ENCODE measurements at regions not wholly inside any gene's neighbourhood (a gene's known extent, or its start where the extent isn't known, plus 50 kb on each side); places are given as distances from the start of the nearest gene placed in this dataset.

DNA sequence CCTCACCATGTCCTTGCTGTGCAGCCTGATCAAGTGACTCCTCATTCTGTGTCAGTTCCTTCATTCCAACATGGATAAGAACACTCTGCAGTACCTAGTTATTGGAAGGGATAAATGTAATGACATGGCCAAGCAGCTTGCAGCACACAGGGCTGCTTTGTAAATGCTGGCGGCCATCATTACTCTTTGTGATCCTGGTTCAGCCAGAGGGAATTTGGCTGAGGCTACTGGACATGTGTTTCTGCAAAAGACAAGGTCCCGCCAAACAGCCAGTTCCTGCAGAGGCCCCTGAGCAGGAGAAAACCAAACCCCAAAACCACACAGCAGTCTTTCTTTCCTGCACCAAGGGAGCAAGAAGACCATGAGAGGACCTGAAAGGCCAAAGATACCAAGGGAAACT, 495.8 kb downstream of the AJAP1 start:
- no peak overlapping the region for H3K4me3 ChIP-seq (ENCODE audit: control insufficient read depth, low read depth, low read length)
- DNase-seq (ENCODE audit: low read depth), result no peak
- TF ChIP-seq, protein P1, sequence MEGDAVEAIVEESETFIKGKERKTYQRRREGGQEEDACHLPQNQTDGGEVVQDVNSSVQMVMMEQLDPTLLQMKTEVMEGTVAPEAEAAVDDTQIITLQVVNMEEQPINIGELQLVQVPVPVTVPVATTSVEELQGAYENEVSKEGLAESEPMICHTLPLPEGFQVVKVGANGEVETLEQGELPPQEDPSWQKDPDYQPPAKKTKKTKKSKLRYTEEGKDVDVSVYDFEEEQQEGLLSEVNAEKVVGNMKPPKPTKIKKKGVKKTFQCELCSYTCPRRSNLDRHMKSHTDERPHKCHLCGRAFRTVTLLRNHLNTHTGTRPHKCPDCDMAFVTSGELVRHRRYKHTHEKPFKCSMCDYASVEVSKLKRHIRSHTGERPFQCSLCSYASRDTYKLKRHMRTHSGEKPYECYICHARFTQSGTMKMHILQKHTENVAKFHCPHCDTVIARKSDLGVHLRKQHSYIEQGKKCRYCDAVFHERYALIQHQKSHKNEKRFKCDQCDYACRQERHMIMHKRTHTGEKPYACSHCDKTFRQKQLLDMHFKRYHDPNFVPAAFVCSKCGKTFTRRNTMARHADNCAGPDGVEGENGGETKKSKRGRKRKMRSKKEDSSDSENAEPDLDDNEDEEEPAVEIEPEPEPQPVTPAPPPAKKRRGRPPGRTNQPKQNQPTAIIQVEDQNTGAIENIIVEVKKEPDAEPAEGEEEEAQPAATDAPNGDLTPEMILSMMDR (IDR thresholded peaks at IDR 0.05; ENCODE audit: control insufficient read depth, insufficient read depth, low read depth, low read length, missing control alignments), result no peak

DNA sequence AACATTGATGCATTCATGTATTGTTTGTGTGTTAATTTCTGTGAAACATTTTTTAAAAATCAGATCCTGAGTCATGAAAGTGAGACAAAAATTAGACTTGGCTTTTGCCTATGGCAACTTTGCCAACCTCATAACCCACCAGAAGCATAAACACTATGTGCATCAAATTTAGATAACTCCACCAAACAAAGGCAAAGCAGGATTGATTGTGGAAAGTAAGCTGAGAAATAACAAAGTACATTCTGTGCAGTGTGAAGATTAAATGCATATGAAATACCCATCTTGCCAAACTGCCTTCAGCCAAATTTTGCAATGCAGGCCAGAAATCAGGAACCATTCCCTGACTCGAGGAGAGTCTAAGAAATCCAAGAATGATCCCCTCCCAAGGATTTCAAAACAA, 493.4 kb downstream of the AJAP1 start:
- DNase-seq (ENCODE audit: low read depth), result no peak
- H3K4me3 ChIP-seq (ENCODE audit: control insufficient read depth, low read depth, low read length), result no peak overlapping the region
- TF ChIP-seq, protein P1 (IDR thresholded peaks at IDR 0.05; ENCODE audit: control insufficient read depth, insufficient read depth, low read depth, low read length, missing control alignments), result no peak

DNA sequence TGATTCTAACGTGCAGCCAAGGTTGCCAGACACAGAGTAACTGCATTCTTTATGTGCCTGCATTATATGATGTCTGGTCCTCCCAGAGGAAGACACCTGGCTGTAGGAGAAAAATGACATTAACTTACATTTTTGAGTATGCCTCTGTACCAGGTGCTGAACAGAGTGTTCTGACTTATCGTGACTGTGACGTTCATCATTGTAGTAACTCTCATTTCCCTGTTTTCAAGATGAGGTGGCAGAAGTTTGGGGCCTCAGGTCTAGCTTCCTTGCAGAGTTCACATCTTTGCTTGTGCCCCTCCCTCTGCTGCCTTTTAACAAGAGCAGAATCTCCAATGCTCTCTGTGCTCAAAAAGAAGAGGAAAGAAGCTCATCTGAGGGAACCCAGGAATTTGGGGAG, 488.0 kb downstream of the AJAP1 start:
- no peak for DNase-seq (ENCODE audit: low read depth)
- TF ChIP-seq, protein P1 (IDR thresholded peaks at IDR 0.05; ENCODE audit: control insufficient read depth, insufficient read depth, low read depth, low read length, missing control alignments), result no peak
- H3K4me3 ChIP-seq (ENCODE audit: control insufficient read depth, low read depth, low read length), result no peak overlapping the region

DNA sequence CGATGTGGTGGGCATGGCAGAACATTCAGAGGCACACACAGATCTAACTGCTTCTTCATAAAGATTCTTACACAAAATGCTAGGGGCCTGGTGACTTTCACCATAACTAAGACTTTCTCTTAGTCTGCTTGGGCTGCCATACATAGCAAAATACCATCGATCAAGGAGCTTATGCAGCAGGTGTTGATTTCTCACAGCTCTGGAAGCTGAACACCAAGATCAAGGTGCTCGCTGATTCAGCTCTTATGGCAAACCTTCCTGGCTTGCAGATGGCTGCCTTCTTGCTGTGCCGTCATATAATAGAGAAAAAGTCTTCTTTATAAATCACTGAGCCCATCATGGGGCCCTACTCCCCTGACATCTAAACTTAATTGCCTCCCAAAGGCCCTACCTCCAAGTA, 487.3 kb downstream of the AJAP1 start:
- TF ChIP-seq, protein P1 (IDR thresholded peaks at IDR 0.05; ENCODE audit: control insufficient read depth, insufficient read depth, low read depth, low read length, missing control alignments), result no peak
- no peak overlapping the region for H3K4me3 ChIP-seq (ENCODE audit: control insufficient read depth, low read depth, low read length)

DNA sequence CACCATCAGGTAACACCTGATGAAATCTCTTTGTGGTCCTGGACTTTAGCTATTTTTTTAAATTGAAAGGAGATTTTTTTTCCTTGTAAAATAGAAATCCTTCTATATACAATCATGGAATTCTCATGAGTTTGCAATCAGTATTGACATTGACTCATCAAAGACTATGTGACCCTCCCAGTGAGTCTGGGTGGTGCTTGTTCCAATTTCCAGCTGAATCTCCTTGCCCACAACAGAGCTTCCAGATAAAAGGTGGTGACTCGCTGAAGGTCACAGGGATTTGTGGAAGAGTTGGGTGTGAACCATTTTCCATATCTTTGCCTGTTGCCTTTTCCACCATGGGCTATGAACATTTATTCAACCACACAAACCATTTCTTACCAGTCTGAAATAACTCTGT, 486.6 kb downstream of the AJAP1 start:
- no peak for DNase-seq (ENCODE audit: low read depth)
- no peak overlapping the region for H3K4me3 ChIP-seq (ENCODE audit: control insufficient read depth, low read depth, low read length)
- TF ChIP-seq, protein P1 (IDR thresholded peaks at IDR 0.05; ENCODE audit: control insufficient read depth, insufficient read depth, low read depth, low read length, missing control alignments), result no peak

More for the DNA sequence above, 487.3 kb downstream of the AJAP1 start:
- DNase-seq (ENCODE audit: low read depth), result no peak

DNA sequence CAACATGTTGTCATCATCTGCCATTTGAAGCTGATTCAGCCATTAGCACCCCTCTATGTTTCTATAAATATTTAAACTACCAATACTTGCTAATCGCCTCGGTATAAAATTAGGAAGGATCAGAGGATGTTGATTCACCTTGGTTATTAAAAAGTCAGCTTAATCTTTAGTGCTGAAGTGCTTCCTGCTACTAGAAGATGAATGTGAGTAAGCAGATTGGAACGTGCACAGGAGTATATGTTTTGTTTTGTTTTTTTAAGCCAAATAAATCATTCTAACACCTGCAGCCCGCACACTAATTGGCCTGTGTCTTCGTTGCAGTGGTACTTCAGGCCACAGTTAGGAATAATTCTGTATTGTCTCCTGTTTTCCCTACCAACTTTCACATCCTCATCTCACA, 485.7 kb downstream of the AJAP1 start:
- TF ChIP-seq, protein P1 (IDR thresholded peaks at IDR 0.05; ENCODE audit: control insufficient read depth, insufficient read depth, low read depth, low read length, missing control alignments), result no peak
- DNase-seq (ENCODE audit: low read depth), result no peak
- no peak overlapping the region for H3K4me3 ChIP-seq (ENCODE audit: control insufficient read depth, low read depth, low read length)
